SKM-1 treated with dmso at 0.1 percent for 144 hours (cell line): ENCODE measurements at regions not wholly inside any gene's neighbourhood (a gene's known extent, or its start where the extent isn't known, plus 50 kb on each side); places are given as distances from the start of the nearest gene placed in this dataset.
"Not testable (repeated sequence)": the region's sequence is repeated elsewhere in the genome, so short reads cannot be mapped to it uniquely, and the experiment has no call there.

Experiments
- DNase-seq: peaks from one replicate; lab custom pipeline; 2025; ENCODE audit not compliant: unreplicated experiment; lab: John Stamatoyannopoulos, UW

DNA sequence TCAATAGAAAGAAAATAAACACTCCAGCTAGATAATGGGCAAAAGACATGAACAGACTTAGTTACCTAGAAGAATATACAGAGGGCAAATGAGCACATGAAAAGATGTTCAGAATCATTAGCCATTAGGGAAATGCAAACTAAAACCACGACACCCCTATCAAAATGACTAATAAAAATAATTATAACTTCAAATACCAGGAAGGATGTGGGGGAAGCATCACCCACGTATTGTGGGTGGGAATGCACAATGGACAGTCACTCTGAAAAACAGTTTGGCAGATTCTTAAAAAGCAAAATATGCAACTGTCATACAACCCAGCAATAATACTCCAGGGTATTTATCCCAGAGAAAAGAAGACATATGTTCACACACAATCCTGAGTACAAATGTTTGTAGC is 92.6 kb downstream of the DLL1 start:
- DNase-seq, result no peak

- no peak for DNase-seq
Measured at GRCh38 chr6:170193326-170193821, 97.5 kb downstream of the DLL1 start.

- DNase-seq, result no peak
Measured at GRCh38 chr6:170192905-170193304, 98.0 kb downstream of the DLL1 start.

GRCh38 chr6:170192101-170192500 is 98.8 kb downstream of the DLL1 start:
- DNase-seq, result not testable (repeated sequence)

- no peak for DNase-seq
Measured at GRCh38 chr6:170190046-170190445, 100.8 kb downstream of the DLL1 start.

- DNase-seq, result no peak
Measured at GRCh38 chr6:170189236-170189635, 101.6 kb downstream of the DLL1 start.

DNA sequence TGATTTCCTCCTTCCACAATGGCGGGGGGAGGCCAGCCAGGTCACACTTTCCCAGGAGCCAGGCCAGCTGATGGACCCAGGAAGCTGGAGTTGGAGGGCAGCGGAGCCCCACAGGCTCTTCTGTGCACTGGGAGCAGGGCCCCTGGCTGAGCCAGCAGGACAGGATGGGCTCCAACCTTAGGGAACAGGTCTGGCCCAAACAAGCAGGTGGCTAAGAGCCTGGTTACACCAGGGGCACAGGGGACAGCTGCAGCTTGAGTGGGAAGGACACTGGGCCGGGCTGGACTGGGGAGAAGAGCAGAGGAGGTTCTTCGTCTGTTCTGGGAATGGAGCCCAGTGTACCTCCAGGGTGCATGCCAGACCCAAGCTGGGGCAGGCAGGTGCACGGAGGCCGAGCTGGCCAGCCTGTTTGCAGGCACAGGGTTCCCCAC is 102.3 kb downstream of the DLL1 start:
- DNase-seq, result no peak

DNA sequence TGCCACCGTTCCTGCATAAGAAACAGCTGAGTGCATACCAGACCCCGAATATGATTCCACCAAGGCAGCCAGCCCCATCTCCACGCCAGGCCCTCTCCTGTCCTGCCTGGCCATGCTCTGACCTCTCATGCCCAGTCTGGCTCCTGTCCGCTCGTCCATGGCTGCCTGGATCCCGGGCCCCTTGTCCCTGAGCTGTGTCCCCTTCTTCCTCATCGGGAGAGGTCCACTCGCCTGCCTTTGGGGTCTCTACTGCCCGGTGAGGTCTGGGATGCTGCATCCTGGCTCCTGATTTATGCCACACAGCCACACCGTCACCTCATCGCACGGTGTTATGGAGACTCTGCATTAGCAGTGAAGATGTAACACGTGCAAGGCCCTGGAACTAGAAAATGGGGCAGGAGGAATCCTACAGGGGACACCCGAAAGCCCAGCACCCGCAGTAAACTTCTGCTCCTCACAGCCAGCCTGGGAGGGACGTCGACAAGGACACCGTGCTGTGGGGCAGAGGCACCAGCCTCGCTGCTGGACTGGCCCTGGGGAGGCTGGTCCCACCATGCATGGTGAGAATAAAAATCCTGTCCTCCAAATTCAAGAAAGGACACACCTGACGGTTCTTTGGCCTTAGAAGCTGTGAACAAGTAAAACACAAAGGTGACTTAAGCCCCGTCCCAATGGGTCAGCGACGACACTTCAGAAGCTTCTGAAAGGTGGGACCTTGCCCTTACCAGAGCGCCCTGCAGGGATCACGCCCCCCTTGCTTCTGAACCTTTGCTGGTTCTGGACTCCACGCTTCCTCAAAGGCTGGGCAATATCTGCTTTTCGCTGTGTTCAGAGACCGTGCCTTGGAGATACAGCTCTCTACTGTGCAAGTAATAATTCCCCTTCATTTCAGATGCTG is 103.0 kb downstream of the DLL1 start:
- DNase-seq, result no peak

- no peak for DNase-seq
Measured at GRCh38 chr6:170186941-170187668, 103.8 kb downstream of the DLL1 start.

- no peak for DNase-seq
Measured at GRCh38 chr6:170186006-170186935, 104.6 kb downstream of the DLL1 start.

DNA sequence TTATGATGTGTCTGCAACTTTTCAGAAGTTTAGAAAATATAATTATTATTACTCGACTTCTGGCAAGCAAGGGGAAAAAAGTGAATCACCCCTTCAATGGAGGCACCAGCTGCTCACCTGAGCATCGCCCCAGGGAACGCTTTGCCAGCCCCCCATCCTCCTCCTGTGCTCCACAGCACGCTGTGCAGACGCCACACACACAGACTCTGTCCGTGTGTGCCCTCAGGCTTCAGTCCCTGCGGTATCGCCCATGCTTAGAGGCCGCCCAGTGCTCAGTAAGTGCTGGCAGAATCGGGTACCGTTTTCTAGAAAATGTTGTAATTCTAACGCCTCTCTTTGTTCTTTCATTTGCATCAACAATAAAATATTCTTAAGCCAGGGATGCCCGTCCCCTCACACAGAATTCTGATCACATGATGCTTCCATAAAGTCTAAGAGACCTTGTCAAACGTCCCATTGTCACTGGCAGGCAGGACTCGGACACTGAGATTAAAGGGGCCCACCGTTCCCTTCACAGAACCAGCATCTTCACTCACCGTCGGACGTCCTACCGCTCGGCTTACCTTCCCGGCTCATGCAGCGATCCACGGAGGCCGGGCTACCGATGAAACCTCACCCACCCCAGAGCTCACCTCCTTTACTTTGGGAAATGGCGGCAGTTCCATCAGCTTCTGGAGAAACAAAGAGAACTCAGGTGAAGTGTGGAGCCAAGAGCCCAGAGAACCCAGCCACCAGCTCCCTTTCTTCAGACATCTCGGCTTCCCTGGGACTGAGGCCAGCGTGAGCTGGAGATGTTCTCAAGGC is 105.5 kb downstream of the DLL1 start:
- no peak for DNase-seq

- DNase-seq, result no peak
Measured at GRCh38 chr6:170184316-170184715, 106.6 kb downstream of the DLL1 start.

GRCh38 chr6:170183521-170183920 is 107.4 kb downstream of the DLL1 start:
- no peak for DNase-seq

GRCh38 chr6:170182781-170183120 is 108.1 kb downstream of the DLL1 start:
- no peak for DNase-seq

DNA sequence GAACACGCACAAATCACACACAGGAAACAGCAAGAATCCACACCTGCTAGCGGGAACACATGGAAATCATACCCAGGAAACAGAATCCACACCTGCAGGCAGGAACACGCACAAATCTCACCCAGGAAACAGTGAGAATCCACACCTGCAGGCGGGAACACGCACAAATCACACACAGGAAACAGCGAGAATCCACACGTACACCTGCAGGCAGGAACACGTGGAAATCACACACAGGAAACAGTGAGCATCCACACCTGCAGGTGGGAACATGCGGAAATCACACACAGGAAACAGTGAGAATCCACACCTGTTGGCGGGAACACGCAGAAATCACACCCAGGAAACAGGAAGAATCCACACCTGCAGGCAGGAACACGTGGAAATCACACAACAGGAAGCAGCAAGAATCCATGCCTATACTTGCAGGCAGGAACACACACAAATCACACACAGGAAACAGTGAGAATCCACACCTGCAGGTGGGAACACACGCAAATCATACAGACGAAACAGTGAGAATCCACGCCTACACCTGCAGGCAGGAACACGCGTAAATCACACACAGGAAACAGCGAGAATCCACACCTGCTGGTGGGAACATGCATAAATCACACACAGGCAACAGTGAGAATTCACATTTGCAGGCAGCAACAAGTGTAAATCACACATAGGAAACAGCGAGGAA is 108.6 kb downstream of the DLL1 start:
- DNase-seq, result no peak

DNA sequence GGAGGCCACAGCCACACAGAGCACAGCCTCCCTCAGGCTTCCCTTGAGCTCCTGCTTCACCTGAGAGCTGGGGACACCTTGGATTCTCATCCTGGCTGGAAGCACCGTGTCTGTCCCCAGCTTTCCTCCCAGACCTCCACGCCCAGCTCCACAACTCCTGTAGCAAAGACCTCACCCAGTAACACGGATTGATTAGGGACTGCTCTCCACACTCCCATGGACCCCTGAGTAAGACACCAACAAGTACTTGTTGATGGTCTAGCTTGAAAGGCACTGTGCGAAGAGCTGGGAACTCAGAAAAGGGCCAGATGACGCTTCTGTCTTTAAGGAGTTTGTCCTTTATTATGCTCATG is 109.6 kb downstream of the DLL1 start:
- no peak for DNase-seq

DNA sequence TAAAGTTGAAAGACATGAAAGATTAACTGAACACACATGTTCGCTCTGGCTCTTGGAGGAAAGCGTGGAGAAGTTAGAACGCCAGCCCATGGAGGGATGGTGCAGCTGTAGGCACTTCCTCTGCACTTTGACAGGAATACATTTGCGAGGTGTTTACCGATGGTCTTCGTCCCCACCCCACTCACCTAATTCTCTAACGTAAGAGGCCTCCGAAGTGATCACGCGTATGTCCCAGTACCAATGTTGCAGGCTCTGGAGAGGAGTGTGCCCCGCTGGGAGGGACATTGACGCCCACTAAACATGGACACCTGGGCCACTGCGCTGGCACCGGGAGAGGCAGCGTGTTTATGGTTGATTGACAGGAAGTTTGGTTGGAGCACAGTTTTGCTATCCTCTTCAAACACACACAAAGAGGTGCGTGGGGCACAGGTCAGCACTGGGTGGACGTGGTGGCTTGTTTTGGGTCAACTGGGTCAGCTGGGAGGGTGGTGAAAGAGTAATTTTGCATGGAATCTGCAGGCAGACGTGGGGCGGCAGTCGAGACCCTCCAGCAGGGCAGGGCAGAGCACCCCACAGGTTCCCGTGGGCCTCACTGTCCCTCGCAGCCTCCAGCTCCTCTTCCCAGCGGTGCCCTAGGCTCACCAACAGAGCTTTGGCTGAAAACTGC is 110.1 kb downstream of the DLL1 start:
- no peak for DNase-seq

DNA sequence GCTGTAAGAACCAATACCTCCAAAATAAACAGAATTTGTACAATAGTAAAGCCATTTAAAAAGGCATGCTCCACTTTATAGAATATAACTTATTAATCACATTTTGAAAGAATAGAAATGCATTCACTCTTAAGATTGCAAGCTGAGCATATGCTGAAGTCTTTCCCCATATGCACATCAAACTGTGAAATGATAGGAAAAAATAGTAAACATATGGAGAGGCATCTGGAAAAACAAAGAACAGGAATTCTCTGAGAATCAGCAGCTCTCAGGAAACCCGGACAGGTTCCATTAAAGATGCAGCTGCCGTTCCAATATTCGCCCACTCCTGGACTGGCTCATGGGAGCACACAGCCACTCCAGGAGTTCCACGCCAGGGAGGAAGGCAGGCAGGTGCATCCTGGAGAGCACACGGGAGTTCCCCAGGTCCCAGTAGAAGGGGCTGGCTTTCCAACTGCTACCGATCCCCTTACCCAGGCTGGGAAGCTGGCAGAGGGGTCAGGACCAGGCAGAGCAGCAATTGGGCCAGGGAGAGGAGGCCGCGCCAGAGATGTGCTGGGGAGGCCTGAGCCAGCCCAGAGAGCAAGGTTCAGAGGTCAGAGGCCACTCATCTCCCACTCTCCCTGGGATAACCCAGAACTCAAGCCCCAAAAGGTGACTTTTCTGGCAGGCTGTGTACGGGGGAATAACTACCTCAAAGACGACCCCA is 111.1 kb downstream of the DLL1 start:
- DNase-seq, result no peak
